ENCODE measurements at regions not wholly inside any gene's neighbourhood (a gene's known extent, or its start where the extent isn't known, plus 50 kb on each side); places are given as distances from the start of the nearest gene placed in this dataset.

DNA sequence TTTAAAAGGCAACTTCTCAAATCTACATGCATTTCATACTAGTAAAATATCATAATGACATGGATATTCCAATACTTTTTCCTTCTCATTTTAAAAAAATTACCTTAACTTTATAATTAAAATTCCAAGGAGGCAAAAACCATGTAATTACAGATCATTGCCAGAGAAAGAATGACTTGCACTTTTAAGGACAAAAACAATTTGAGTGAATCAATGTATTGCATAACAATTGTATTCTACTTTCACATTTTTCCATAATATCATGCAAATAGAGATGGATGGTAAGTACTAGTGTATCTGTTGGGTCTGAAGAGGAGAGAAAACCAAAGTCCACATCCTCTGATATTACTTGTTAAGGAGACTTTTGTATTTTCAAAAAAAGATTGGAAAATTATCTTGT is 89.5 kb upstream of the NCK2 start:
- Mint-ChIP-seq H3K27ac (no peak overlapping the region), H3K4me1 (peaks cover 1% of the 10 kb centered on the region)

DNA sequence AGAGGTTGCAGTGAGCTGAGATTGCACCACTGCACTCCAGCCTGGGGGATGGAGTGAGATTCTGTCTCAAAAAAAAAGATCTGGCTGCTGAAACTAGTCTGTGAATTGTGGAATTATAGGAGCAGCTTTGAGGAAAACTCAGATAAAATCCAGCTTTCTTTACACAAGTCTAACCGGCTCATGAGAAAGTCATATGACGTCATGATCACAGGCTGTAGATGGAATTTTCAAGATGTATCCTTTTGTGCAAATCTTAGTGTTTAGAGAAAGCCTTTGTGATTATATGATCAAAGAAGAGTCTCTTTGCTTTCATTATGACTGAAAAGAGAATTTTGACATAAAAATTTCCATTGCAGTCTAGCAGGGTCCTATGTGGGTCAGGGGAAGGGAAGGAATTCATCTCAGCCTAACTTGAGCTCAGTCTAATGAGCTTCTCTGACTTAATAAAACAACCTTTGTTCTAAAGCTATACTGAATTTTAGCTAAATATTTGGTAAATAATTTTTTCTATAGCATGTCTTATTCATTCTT is 90.2 kb upstream of the NCK2 start:
- Histone ChIP-seq H3K9me3 (ENCODE audit: control insufficient read depth, low read length) (no peaks in the 10 kb centered on the region), H3K36me3 (ENCODE audit: control insufficient read depth, insufficient read depth, low read length) (no peaks in the 10 kb centered on the region), H3K4me3 (ENCODE audit: low read length) (no peak overlapping the region), H3K27me3 (ENCODE audit: control insufficient read depth, insufficient read depth, low read length, poor library complexity, severe bottlenecking) (no peaks in the 10 kb centered on the region), H3K9ac (ENCODE audit: extremely low read depth, low read length, poor library complexity, severe bottlenecking) (no peak overlapping the region), H3K27ac (ENCODE audit: low read depth, low read length) (no peak overlapping the region), H3K4me1 (ENCODE audit: control insufficient read depth, insufficient read depth, low read length) (no peaks in the 10 kb centered on the region)
- H3K4me1 Mint-ChIP-seq = peaks cover 1% of the 10 kb centered on the region
- H3K36me3 Mint-ChIP-seq (ENCODE audit: low read depth) = no peaks in the 10 kb centered on the region
- 94 to 97% methylated on average over 2 of the region's 2 CpGs for WGBS, 2 experiments (ENCODE audit: insufficient coverage in 1 of 2, insufficient read length in 1 of 2)
- H3K4me3 Mint-ChIP-seq = no peak overlapping the region
- DNase-seq = no peak
- H3K27ac Mint-ChIP-seq = no peak overlapping the region
- no peak for TF ChIP-seq CTCF (conservative IDR thresholded peaks at IDR 0.05)
- peaks cover 4% of the 10 kb centered on the region for H3K27me3 Mint-ChIP-seq (ENCODE audit: insufficient read depth)
- peaks cover 18% of the 10 kb centered on the region for H3K9me3 Mint-ChIP-seq

More for the DNA sequence above, 89.5 kb upstream of the NCK2 start:
- Mint-ChIP-seq H3K36me3 (ENCODE audit: low read depth) (no peaks in the 10 kb centered on the region), H3K9me3 (peaks cover 18% of the 10 kb centered on the region), H3K27me3 (ENCODE audit: insufficient read depth) (peaks cover 4% of the 10 kb centered on the region), H3K4me3 (no peak overlapping the region)
- Histone ChIP-seq H3K4me3 (ENCODE audit: low read length) (no peak overlapping the region), H3K36me3 (ENCODE audit: control insufficient read depth, insufficient read depth, low read length) (no peaks in the 10 kb centered on the region), H3K27me3 (ENCODE audit: control insufficient read depth, insufficient read depth, low read length, poor library complexity, severe bottlenecking) (no peaks in the 10 kb centered on the region), H3K27ac (ENCODE audit: low read depth, low read length) (no peak overlapping the region), H3K9me3 (ENCODE audit: control insufficient read depth, low read length) (no peaks in the 10 kb centered on the region), H3K9ac (ENCODE audit: extremely low read depth, low read length, poor library complexity, severe bottlenecking) (no peak overlapping the region), H3K4me1 (ENCODE audit: control insufficient read depth, insufficient read depth, low read length) (no peaks in the 10 kb centered on the region)
- no peak for DNase-seq
- no peak for TF ChIP-seq CTCF (conservative IDR thresholded peaks at IDR 0.05)

- Histone ChIP-seq H3K4me1 (ENCODE audit: control insufficient read depth, insufficient read depth, low read length) (no peaks in the 10 kb centered on the region), H3K4me3 (ENCODE audit: low read length) (no peak overlapping the region), H3K36me3 (ENCODE audit: control insufficient read depth, insufficient read depth, low read length) (no peaks in the 10 kb centered on the region), H3K27me3 (ENCODE audit: control insufficient read depth, insufficient read depth, low read length, poor library complexity, severe bottlenecking) (no peaks in the 10 kb centered on the region), H3K9me3 (ENCODE audit: control insufficient read depth, low read length) (no peaks in the 10 kb centered on the region), H3K9ac (ENCODE audit: extremely low read depth, low read length, poor library complexity, severe bottlenecking) (no peak overlapping the region), H3K27ac (ENCODE audit: low read depth, low read length) (no peak overlapping the region)
- Mint-ChIP-seq H3K36me3 (ENCODE audit: low read depth) (no peaks in the 10 kb centered on the region), H3K9me3 (peaks cover 22% of the 10 kb centered on the region), H3K4me1 (peaks cover 1% of the 10 kb centered on the region), H3K27ac (no peak overlapping the region), H3K4me3 (no peak overlapping the region), H3K27me3 (ENCODE audit: insufficient read depth) (no peaks in the 10 kb centered on the region)
- DNase-seq = no peak
- TF ChIP-seq CTCF (conservative IDR thresholded peaks at IDR 0.05) = no peak
These were observed 91.4 kb upstream of the NCK2 start for GRCh38 chr2:105653302-105653701.

Data from endodermal cell (in vitro differentiated cells).